Memory B cell (primary cell): ENCODE measurements at regions not wholly inside any gene's neighbourhood (a gene's known extent, or its start where the extent isn't known, plus 50 kb on each side); places are given as distances from the start of the nearest gene placed in this dataset.

Source experiments
- ATAC-seq: fragments of 150-1000 bp; cut with Tn5 transposase; 2 replicates; pipeline ENCODE4 v1.10.0; 2021; ENCODE audit warnings: low read depth, mild to moderate bottlenecking, moderate library complexity
- DNase-seq, 2 donors: peaks; one replicate each; pipeline ENCODE4 v3.0.0; 2022; ENCODE audit warnings: low spot score in 2 of 2
- H3K27ac Mint-ChIP-seq: one replicate; pipeline ENCODE4 v1.8.0; 2022; ENCODE audit warnings: mild to moderate bottlenecking, moderate library complexity, mixed read lengths
- H3K27me3 Mint-ChIP-seq: one replicate; pipeline ENCODE4 v1.8.0; 2022; ENCODE audit warnings: mixed read lengths
- H3K36me3 Mint-ChIP-seq: one replicate; pipeline ENCODE4 v1.8.0; 2022; ENCODE audit warnings: mild to moderate bottlenecking, mixed read lengths
- H3K4me1 Mint-ChIP-seq: one replicate; pipeline ENCODE4 v1.8.0; 2022; ENCODE audit warnings: mixed read lengths
- H3K4me3 Mint-ChIP-seq: one replicate; pipeline ENCODE4 v1.8.0; 2022; ENCODE audit warnings: mild to moderate bottlenecking, moderate library complexity, mixed read lengths
- H3K9me3 Mint-ChIP-seq: one replicate; pipeline ENCODE4 v1.8.0; 2022; ENCODE audit warnings: mixed read lengths

DNA sequence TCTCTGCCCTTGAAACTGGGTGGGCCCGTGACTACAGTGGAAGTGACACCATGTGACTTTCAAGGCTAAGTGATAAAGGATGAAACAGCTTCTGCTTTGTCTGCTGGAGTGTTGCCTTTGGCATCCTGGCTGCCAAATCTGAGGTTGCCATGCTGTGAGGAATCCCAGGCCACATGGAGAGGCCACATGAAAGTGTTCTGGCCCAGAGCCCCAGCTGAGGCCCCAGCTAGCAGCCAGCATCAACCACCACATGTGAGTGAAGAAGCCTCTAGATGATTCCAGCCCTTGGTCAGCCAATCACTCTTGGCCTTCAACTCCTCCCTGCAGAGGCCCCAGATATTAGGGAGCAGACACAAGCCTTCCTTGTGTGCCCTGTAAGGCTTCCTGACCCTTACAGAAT, 94.4 kb upstream of the BCOR start:
- H3K4me3 Mint-ChIP-seq = no peak overlapping the region
- H3K27ac Mint-ChIP-seq = no peak overlapping the region
- no peak for DNase-seq
- H3K9me3 Mint-ChIP-seq = no peaks in the 10 kb centered on the region
- no peaks in the 10 kb centered on the region for H3K36me3 Mint-ChIP-seq
- H3K27me3 Mint-ChIP-seq = no peaks in the 10 kb centered on the region
- ATAC-seq = no peak
- peaks cover 5% of the 10 kb centered on the region for H3K4me1 Mint-ChIP-seq

DNA sequence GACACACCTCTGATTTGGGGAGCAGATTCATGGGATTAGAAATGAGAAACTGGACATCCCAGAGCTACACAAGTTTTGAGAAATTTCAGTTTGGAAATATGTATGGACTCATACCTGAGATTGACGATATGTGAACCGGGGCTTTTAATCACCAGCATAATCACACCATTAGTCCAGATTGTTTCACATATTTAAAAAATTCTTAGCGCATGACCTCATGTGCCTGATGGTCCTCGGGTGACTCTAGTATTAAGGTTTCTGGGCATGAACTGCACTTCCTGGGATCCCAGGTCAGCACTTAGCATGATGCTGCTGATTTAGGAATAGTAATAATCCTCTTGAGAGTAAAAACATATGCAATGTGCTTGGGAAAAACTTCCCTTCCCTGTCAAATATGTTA, 91.9 kb upstream of the BCOR start:
- Mint-ChIP-seq H3K36me3 (no peaks in the 10 kb centered on the region), H3K9me3 (peaks cover 5% of the 10 kb centered on the region), H3K27ac (no peak overlapping the region)

DNA sequence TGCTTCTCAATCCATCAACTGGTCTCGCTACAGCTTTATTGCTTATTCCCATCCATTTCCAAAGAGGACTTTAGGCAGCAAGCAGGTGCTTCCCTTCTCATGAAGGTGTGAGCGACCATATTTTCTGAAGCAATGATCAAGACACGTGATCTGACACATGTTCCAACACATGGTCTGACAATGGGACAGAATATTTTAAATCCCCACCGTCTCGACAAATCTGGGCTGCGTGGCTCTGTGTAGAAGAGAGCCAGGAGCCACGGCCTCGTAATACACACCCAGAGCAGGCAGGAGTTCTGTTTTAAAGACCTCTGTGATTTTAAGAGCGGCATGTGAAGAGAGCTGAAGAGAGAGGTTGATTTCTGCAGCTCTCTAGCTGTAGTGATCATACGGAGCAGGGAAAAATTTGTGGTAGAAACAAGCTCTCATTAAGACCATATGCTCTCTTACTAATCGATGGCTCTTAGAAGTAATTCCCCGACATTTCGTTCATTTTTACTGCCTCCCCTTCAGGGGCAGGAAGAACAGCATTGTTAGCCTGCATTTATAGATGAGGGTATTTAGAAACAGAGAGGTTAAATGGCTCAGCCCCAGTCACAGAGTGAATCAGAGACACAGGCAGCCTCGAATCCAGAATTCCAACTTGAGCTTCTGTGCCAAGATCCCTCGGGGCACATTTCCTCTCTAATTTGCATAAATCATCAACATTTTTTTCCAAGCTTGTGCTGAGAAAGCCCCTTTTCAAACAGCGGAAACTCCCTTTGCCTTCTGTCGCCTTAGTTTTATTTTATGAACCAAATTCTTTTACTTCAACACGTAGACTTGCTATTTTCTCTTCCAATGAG, 91.0 kb upstream of the BCOR start:
- H3K4me1 Mint-ChIP-seq = peaks cover 5% of the 10 kb centered on the region
- no peak overlapping the region for H3K27ac Mint-ChIP-seq
- H3K27me3 Mint-ChIP-seq = no peaks in the 10 kb centered on the region
- no peak overlapping the region for H3K4me3 Mint-ChIP-seq
- no peaks in the 10 kb centered on the region for H3K36me3 Mint-ChIP-seq
- no peak for DNase-seq
- peaks cover 5% of the 10 kb centered on the region for H3K9me3 Mint-ChIP-seq
- peak; percentile 15 for ATAC-seq

More for the DNA sequence above, 91.9 kb upstream of the BCOR start:
- Mint-ChIP-seq H3K4me1 (peaks cover 5% of the 10 kb centered on the region), H3K27me3 (no peaks in the 10 kb centered on the region), H3K4me3 (no peak overlapping the region)
- no peak for ATAC-seq
- no peak for DNase-seq

DNA sequence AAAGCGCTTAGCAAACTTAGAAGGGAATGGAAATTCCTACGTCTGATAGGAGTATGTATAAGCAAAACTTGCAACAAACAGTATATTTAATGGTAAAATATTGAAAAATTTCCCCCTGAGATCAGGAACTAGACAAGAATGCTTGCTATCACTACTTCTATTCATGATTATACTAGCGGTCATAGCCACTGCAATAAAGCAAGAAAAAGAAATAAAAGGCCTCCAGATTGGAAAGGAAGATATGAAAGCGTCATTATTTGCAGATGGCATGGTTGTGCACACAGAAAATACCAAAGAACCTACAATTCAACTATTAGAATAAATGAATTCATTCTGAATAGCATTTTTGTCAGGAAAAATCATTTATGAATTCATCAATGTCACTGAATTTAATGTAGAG, 87.2 kb upstream of the BCOR start:
- Mint-ChIP-seq H3K27ac (no peak overlapping the region), H3K27me3 (no peaks in the 10 kb centered on the region), H3K9me3 (peaks cover 5% of the 10 kb centered on the region), H3K4me1 (peaks cover 5% of the 10 kb centered on the region), H3K36me3 (no peaks in the 10 kb centered on the region), H3K4me3 (no peak overlapping the region)
- DNase-seq (no peak), ATAC-seq (no peak)

DNA sequence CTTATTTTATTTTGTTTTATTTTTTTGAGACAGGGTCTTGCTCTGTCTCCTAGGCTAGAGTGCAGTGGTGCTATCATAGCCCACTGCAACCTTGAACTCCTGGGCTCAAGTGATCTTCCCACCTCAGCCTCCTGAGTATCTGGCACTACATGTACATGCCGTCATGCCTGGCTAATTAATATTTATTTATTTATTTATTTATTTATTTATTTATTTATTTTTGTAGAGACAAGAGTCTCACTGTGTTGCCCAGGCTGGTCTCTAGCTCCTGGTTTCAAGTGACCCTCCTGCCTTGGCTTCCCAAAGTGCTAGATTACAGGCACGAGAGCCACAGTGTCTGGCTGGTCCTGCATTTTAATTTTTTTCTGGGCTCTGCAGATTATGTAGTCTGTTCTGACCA, 84.9 kb upstream of the BCOR start:
- peaks cover 5% of the 10 kb centered on the region for H3K9me3 Mint-ChIP-seq
- no peak for DNase-seq
- no peak overlapping the region for H3K4me3 Mint-ChIP-seq
- no peaks in the 10 kb centered on the region for H3K36me3 Mint-ChIP-seq
- H3K27ac Mint-ChIP-seq = no peak overlapping the region
- H3K4me1 Mint-ChIP-seq = peaks cover 3% of the 10 kb centered on the region
- no peaks in the 10 kb centered on the region for H3K27me3 Mint-ChIP-seq
- ATAC-seq = no peak

DNA sequence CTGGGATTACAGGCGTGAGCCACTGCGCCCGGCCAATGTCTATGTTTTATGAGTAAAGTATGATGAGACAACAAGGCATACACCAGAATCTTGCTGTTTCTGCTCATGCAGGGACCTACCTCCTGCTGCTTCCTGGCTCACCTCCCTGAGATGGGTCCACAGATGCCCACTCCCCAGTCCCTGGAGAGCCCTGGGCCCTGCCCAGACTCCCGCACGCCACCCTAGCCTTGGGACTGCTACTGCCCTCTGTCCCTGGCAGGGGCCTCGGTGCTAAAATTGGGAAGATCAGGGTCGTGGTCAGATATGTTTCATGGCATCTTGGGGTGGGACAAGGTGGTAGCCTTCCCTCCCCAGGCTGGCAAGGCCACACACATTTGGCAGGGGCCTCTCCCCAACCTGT, 84.3 kb upstream of the BCOR start:
- H3K36me3 Mint-ChIP-seq = no peaks in the 10 kb centered on the region
- H3K27ac Mint-ChIP-seq = no peak overlapping the region
- no peak for DNase-seq
- no peaks in the 10 kb centered on the region for H3K27me3 Mint-ChIP-seq
- H3K9me3 Mint-ChIP-seq = peaks cover 5% of the 10 kb centered on the region
- H3K4me1 Mint-ChIP-seq = peaks cover 6% of the 10 kb centered on the region
- no peak overlapping the region for H3K4me3 Mint-ChIP-seq
- ATAC-seq = no peak

DNA sequence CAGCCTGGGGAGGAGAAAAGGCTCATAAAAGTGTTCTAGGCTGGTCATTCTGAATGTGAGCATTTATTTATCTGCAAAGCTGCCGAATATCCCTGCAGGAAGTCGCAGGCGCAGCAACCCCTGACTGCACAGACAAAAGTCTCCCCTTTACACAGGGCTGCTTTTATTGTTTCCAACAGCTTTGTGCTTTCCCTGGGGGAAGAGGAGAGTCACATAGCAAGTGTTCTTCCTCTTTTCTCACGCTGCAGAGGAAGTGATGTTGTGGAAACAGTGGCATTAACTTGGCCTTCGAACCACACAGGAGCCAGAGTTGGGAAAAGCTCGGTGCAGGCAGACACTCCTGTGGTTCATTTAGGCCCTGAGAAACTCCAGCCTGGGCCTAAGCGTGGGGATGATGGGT, 81.5 kb upstream of the BCOR start:
- no peak overlapping the region for H3K27ac Mint-ChIP-seq
- no peaks in the 10 kb centered on the region for H3K27me3 Mint-ChIP-seq
- ATAC-seq (no peak), DNase-seq (no peak)
- H3K4me3 Mint-ChIP-seq = no peak overlapping the region
- H3K4me1 Mint-ChIP-seq = peaks cover 10% of the 10 kb centered on the region
- no peaks in the 10 kb centered on the region for H3K9me3 Mint-ChIP-seq
- H3K36me3 Mint-ChIP-seq = no peaks in the 10 kb centered on the region

DNA sequence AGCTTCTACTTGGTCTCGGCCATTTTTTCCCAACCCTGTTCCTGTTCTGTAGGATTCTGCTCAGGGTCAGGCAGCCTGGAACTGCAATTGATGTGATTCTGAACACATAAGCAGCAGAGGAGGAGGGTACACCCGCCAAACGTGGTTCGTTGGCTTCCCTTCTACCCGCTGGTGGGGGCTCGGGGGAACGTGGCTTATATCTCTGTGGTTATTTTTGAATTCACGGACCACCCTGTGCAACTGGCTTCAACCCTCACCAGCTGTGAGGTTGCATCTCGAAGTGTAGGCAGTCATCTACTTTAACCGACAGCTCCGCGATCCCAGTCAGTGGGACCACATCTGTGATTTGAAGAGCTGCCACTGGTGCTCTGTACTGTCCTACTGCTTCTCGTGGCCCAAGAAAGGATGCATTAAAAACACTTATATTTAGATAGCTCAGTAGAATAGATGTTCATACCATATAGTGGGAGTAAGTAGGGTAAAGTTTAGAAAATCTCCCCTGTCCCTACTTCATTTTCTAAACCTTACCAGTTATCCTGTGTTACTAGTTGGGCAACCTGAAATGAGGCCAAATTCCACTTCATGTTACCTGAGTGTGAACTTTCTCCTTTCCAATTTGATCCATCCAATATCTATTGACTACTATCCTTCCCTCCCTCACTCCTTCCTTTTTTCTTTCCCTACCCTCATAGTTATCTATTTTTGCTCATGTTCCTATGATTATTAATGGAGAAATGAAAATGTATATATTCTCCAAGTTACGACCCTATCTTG, 80.4 kb upstream of the BCOR start:
- Mint-ChIP-seq H3K9me3 (no peaks in the 10 kb centered on the region), H3K27me3 (no peaks in the 10 kb centered on the region), H3K36me3 (no peaks in the 10 kb centered on the region), H3K4me1 (peaks cover 14% of the 10 kb centered on the region), H3K4me3 (no peak overlapping the region), H3K27ac (peak overlapping the region; percentile 100)
- DNase-seq (no peak), ATAC-seq (no peak)

DNA sequence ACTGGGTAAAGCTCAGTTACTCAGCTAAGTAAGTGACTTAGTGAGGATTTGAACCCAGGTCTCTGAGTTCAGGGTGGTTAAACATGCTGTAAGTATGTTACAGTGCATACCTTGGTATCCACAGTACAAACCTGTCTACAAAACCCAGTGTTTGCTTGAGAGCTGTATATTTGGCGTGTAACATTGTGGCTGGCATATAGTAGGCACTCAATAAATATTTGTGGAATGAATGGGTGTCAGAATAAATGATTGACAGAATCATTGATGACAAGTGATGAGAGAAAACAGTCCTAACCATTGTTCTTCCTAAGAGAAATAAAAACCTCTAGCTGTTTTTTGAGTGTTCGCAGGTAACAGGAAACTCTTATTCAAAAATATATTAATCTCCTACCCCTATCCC, 79.7 kb upstream of the BCOR start:
- ATAC-seq (no peak), DNase-seq (no peak)
- Mint-ChIP-seq H3K4me1 (peaks cover 18% of the 10 kb centered on the region), H3K9me3 (no peaks in the 10 kb centered on the region), H3K27me3 (no peaks in the 10 kb centered on the region), H3K4me3 (peak overlapping the region; percentile 87), H3K36me3 (no peaks in the 10 kb centered on the region), H3K27ac (peak overlapping the region; percentile 100)

DNA sequence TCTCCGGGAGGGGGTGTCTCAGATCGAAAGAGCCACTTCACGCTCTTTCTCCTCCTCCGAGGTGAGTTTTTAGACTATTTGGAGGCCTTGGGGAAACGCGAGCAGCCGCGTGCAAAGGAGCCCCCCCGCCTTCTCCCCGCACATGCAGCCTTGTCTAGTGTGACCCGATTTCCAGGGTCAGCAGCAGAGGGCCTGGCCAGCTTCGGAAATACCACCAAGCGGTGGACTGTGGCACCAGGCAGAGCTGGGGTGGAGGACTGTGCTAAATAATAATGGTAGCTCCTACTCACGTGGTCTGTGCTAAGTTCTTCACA, 79.3 kb upstream of the BCOR start:
- ATAC-seq (peak; percentile 6), DNase-seq (no peak)
- H3K4me3 Mint-ChIP-seq = peak overlapping the region; percentile 87
- H3K4me1 Mint-ChIP-seq = peaks cover 21% of the 10 kb centered on the region
- H3K27me3 Mint-ChIP-seq = no peaks in the 10 kb centered on the region
- no peaks in the 10 kb centered on the region for H3K9me3 Mint-ChIP-seq
- H3K36me3 Mint-ChIP-seq = no peaks in the 10 kb centered on the region
- H3K27ac Mint-ChIP-seq = peak overlapping the region; percentile 100

DNA sequence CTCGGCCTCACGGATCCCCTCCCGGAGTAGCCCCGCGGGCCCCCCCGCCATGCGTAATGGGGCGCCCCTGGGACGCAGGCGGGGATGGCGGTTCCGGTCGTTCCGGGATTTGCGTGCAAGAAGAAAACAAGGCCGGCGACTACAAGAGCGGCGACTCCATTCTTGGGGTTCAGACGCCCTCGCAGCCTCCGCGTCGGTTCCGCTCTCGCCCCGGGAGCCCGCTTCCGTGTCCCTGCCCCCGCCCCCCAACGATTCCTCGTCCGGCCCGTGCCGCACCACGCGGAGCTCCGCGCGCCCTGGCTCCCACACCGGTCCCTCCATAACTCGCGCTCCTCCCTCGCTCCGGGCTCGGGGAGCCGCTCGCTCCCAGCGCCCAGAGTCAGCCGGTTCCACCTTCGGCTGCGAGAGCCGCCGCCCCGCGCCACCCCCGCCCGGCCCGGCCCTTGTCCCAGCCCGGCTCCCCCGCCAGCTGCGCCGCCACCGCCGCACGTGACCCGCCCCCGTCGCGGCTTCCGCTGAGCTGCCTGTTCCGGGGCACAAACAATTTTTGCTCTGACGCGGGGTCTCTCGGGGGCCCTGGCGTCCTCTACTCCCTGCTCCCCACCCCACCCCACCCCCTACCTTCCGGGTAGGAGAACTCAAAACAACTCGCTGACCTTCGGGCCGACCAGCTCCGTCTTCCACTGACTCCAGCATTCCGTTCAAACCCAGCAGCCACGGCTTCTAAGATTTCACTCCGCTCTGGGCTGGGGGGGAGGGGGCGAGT, 78.8 kb upstream of the BCOR start:
- Mint-ChIP-seq H3K36me3 (no peaks in the 10 kb centered on the region), H3K9me3 (no peaks in the 10 kb centered on the region), H3K27me3 (no peaks in the 10 kb centered on the region), H3K27ac (peak overlapping the region; percentile 100), H3K4me1 (peaks cover 21% of the 10 kb centered on the region), H3K4me3 (peak overlapping the region; percentile 87)
- peak; percentile 50 for ATAC-seq
- peak; percentile 72 to 78 for DNase-seq

DNA sequence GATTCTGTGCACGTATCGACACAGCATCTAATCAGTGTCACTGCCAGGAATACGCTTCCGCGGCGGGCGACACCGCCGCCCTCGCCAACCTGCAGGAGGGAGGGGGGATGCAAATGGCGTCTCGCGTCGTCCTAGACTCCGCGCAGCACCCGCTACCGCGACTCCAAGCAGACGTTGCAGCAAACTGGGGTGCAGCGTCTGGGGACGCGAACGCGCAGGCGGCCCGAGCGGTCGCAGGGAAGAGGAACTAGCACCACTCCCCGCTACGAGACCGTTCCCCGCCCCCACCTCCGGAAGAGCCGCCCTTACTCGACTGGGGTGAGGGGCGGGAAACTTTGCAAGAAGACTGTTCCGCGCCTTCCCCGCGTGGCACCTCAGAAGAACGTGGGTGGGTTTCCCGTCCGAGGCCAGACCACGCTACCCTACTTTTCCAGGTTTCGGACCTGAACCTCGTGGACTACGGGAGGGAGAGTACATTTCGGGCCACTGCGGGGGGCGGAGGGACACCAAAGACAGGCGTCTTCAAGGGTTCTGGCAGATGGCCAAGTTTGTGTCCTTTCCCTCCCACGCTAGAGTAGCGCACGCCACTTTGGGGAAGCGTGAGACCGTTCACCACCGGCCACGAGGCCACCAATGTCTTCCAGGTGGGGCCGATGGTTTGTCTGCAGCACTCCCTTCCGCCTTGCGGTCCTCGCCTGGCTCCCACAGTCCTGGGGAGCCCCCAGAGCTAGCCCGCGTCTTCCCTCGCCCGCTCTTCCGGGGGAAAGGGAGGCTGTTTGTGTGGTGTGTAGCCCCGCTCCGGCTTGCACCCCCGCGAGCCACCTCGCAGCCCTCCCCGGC, 78.0 kb upstream of the BCOR start:
- no peaks in the 10 kb centered on the region for H3K9me3 Mint-ChIP-seq
- no peaks in the 10 kb centered on the region for H3K36me3 Mint-ChIP-seq
- peak; percentile 68 to 72 for DNase-seq
- peak overlapping the region; percentile 100 for H3K27ac Mint-ChIP-seq
- peaks cover 23% of the 10 kb centered on the region for H3K4me1 Mint-ChIP-seq
- peak overlapping the region; percentile 87 for H3K4me3 Mint-ChIP-seq
- no peaks in the 10 kb centered on the region for H3K27me3 Mint-ChIP-seq
- ATAC-seq = peak; percentile 58

DNA sequence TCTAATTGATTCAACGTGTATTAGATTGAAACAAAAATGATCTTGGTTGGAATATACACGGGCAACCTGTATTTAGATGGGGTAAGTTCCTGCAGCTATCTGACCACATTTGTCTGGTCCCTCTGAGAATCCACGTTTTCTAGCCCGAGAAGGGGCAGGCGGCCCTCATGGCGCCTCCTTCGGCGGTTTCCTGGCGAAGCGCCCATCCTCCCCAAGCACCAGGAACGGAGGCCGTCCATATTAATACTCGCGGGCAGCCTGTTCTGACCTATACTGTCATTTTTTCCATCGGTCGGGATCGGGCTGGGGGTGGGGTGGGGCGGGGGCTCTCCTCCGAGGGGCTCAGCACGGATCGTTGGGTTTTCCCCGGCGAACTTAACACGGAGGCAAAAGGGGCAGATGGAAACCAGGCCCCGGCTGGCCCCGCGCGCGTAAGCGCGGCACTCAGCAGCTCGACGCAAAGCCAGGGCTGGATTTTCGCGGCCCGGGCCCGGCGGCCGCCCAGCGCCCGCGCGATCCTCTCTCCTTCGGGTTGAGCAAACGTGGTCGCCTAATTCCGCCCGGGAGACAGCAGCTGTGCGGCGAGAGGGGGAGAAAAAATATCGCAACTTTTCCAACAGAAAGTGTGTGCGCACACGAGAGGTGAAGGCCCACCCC, 77.2 kb upstream of the BCOR start:
- Mint-ChIP-seq H3K4me1 (peaks cover 25% of the 10 kb centered on the region), H3K27ac (peak overlapping the region; percentile 100), H3K9me3 (no peaks in the 10 kb centered on the region), H3K36me3 (no peaks in the 10 kb centered on the region), H3K4me3 (peak overlapping the region; percentile 88), H3K27me3 (no peaks in the 10 kb centered on the region)
- ATAC-seq (peak; percentile 18), DNase-seq (peak in 1 of 2 donors; percentile 52)
